ENCODE measurements at regions not wholly inside any gene's neighbourhood (a gene's known extent, or its start where the extent isn't known, plus 50 kb on each side); places are given as distances from the start of the nearest gene placed in this dataset.
A peak's percentile ranks its signal among the peaks of the same experiment; 100 is the strongest.

- Histone ChIP-seq H3K27ac (peak overlapping the region in 1 of 4 donors; percentile 57), H3K4me1 (peaks cover 3 to 17% (median 15%) of the 10 kb centered on the region in 4 donors), H3K36me3 (peaks cover 14 to 85% (median 57%) of the 10 kb centered on the region in 4 donors), H3K4me3 (no peak overlapping the region), H3K9me3 (no peaks in the 10 kb centered on the region), H3K27me3 (no peaks in the 10 kb centered on the region)
- ATAC-seq (ENCODE audit: low FRiP score in 2 of 2), result peak; percentile 17 to 69
- 75% methylated on average over 4 of the region's 11 CpGs; no CpG with 5 or more reads in 1 of the 2 donors for WGBS, 2 donors
- peak in 1 of 2 donors; percentile 87 for DNase-seq
- TF ChIP-seq EP300 (IDR thresholded peaks at IDR 0.05) (no peak), POLR2AphosphoS5 (IDR thresholded peaks at IDR 0.05) (no peak), POLR2A (IDR thresholded peaks at IDR 0.05) (no peak)
- TF ChIP-seq, protein P1, sequence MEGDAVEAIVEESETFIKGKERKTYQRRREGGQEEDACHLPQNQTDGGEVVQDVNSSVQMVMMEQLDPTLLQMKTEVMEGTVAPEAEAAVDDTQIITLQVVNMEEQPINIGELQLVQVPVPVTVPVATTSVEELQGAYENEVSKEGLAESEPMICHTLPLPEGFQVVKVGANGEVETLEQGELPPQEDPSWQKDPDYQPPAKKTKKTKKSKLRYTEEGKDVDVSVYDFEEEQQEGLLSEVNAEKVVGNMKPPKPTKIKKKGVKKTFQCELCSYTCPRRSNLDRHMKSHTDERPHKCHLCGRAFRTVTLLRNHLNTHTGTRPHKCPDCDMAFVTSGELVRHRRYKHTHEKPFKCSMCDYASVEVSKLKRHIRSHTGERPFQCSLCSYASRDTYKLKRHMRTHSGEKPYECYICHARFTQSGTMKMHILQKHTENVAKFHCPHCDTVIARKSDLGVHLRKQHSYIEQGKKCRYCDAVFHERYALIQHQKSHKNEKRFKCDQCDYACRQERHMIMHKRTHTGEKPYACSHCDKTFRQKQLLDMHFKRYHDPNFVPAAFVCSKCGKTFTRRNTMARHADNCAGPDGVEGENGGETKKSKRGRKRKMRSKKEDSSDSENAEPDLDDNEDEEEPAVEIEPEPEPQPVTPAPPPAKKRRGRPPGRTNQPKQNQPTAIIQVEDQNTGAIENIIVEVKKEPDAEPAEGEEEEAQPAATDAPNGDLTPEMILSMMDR (IDR thresholded peaks at IDR 0.05), result no peak
These were observed 349.1 kb downstream of the SEC14L1 start for GRCh38 chr17:77489893-77490255.

DNA sequence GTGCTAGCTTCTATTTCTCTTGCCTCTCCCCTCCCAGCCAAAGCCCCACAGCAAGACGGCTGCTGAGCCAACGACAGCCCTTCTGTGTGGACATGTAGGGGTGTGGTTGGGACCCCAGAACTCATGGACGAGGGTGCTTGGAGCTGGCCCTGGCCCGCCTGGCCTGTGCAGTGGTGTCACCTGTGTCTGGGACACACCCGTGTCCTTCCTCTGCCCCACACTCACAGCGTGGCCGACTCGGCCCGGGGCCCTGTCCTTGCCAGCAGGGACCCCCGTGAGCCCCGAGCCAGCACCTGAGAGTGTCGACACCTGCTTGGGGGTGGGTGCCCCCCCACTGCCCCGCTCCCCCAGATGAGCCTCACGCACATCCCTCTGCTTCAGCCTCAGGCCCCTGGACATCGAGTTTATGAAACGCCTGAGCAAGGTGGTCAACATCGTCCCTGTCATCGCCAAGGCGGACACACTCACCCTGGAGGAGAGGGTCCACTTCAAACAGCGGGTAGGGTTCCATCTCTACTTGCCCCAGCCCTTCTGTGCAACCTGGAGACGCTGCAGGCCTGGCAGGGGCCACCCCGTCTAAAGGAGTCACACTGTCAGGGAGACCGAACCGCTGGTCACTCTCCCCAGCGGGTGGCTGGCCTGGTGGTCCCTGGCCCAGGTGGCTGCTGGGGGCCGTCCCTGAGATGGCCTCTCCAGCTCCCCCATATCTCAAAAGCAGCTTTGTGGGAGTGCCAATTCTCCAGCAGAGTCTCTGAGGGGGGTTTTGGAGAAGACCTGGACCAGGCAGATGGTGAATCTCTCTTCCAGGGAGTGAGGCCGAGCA is 349.8 kb downstream of the SEC14L1 start:
- Histone ChIP-seq H3K27me3 (no peaks in the 10 kb centered on the region), H3K9me3 (no peaks in the 10 kb centered on the region), H3K4me1 (peaks cover 5 to 21% (median 16%) of the 10 kb centered on the region in 4 donors), H3K27ac (peak overlapping the region in 1 of 4 donors; percentile 57), H3K4me3 (no peak overlapping the region), H3K36me3 (peaks cover 14 to 85% (median 58%) of the 10 kb centered on the region in 4 donors)
- TF ChIP-seq, protein P1 (IDR thresholded peaks at IDR 0.05), result no peak
- TF ChIP-seq POLR2A (IDR thresholded peaks at IDR 0.05), result no peak
- TF ChIP-seq EP300 (IDR thresholded peaks at IDR 0.05), result no peak
- ATAC-seq (ENCODE audit: low FRiP score in 2 of 2), result no peak
- peak in 1 of 2 donors; percentile 81 for DNase-seq
- 80 to 91% methylated on average over 9 to 26 of the region's 27 CpGs for whole genome bisulfite sequencing, 2 donors

GRCh38 chr17:77491921-77492445 is 351.2 kb downstream of the SEC14L1 start:
- Histone ChIP-seq H3K36me3 (peaks cover 14 to 87% (median 62%) of the 10 kb centered on the region in 4 donors), H3K27me3 (no peaks in the 10 kb centered on the region), H3K4me3 (no peak overlapping the region), H3K27ac (no peak overlapping the region), H3K9me3 (no peaks in the 10 kb centered on the region), H3K4me1 (peaks cover 5 to 21% (median 16%) of the 10 kb centered on the region in 4 donors)
- ATAC-seq (ENCODE audit: low FRiP score in 2 of 2) (no peak), DNase-seq (peak in 1 of 2 donors; percentile 75)
- WGBS, 2 donors, result 86 to 90% methylated on average over 12 to 16 of the region's 16 CpGs
- TF ChIP-seq POLR2A (IDR thresholded peaks at IDR 0.05), result no peak

GRCh38 chr17:77492446-77493237 is 351.9 kb downstream of the SEC14L1 start:
- 88 to 97% methylated on average over 10 to 23 of the region's 23 CpGs for WGBS, 2 donors
- Histone ChIP-seq H3K4me3 (no peak overlapping the region), H3K36me3 (peaks cover 14 to 87% (median 60%) of the 10 kb centered on the region in 4 donors), H3K27ac (no peak overlapping the region), H3K9me3 (no peaks in the 10 kb centered on the region), H3K4me1 (peaks cover 5 to 21% (median 16%) of the 10 kb centered on the region in 4 donors), H3K27me3 (no peaks in the 10 kb centered on the region)
- TF ChIP-seq POLR2AphosphoS5 (IDR thresholded peaks at IDR 0.05) (no peak), POLR2A (IDR thresholded peaks at IDR 0.05) (no peak), EP300 (IDR thresholded peaks at IDR 0.05) (no peak)
- TF ChIP-seq, protein P1 (IDR thresholded peaks at IDR 0.05), result no peak
- DNase-seq (peak in 1 of 2 donors; percentile 63), ATAC-seq (ENCODE audit: low FRiP score in 2 of 2) (no peak)

Measured in upper lobe of left lung (tissue), 6 donors.